ENCODE measurements at regions not wholly inside any gene's neighbourhood (a gene's known extent, or its start where the extent isn't known, plus 50 kb on each side); places are given as distances from the start of the nearest gene placed in this dataset.

- TF ChIP-seq CTCF (conservative IDR thresholded peaks at IDR 0.05; ENCODE audit: low read depth, low read length): no peak
- TF ChIP-seq EZH2 (IDR thresholded peaks at IDR 0.05; ENCODE audit: low read length, unreplicated experiment): no peak
- TF ChIP-seq EZH2phosphoT487 (IDR thresholded peaks at IDR 0.05; ENCODE audit: borderline replicate concordance, low read length): no peak
Measured at GRCh38 chr16:73483076-73483791, 435.3 kb upstream of the ZFHX3 start.

All from PC-3 (cell line).